ENCODE measurements at regions not wholly inside any gene's neighbourhood (a gene's known extent, or its start where the extent isn't known, plus 50 kb on each side); places are given as distances from the start of the nearest gene placed in this dataset.

- no peak for TF ChIP-seq CTCF (conservative IDR thresholded peaks at IDR 0.05 in 1 of 2, IDR thresholded peaks at IDR 0.05 in 1 of 2; ENCODE audit: low read depth in 1 of 2, low read length in 2 of 2)
- TF ChIP-seq EZH2 (IDR thresholded peaks at IDR 0.05; ENCODE audit: low read length, missing control alignments) = no peak
Measured at GRCh38 chr6:51141080-51141479, 322.4 kb downstream of the TFAP2B start.
